HEK293 (cell line): ENCODE measurements at regions not wholly inside any gene's neighbourhood (a gene's known extent, or its start where the extent isn't known, plus 50 kb on each side); places are given as distances from the start of the nearest gene placed in this dataset.

Source experiments
- CTCF ChIA-PET: fragments of 350-600 bp; formaldehyde crosslinking; extraction: SDS; loops from one replicate; lab custom pipeline; 2021; ENCODE audit warnings: antibody characterized with exemption; lab: Yijun Ruan, JAX
- POLR2A ChIA-PET: fragments of 300-600 bp; formaldehyde crosslinking; extraction: SDS; loops from one replicate; lab custom pipeline; 2020; ENCODE audit warnings: antibody characterized with exemption, inconsistent platforms; lab: Yijun Ruan, JAX
- H3K27ac ChIP-seq: fragments of 200-500 bp; sonication (Bioruptor generic); 2 replicates; pipeline ENCODE4 v1.5.1; 2014; ENCODE audit warnings: low read depth, low read length, control low read depth, inconsistent platforms; ENCODE audit errors: extremely low read depth
- H3K36me3 ChIP-seq, 2 experiments: fragments of 200-500 bp in 1 of 2; sonication (Bioruptor generic) in 1 of 2; 1 replicate in 1 of 2; 2 replicates in 1 of 2; pipeline ENCODE4 v1.5.1; 2014 to 2017; ENCODE audit warnings: inconsistent platforms in 2 of 2, low read length in 2 of 2; ENCODE audit not compliant: control insufficient read depth in 2 of 2, insufficient read depth in 1 of 2
- H3K4me1 ChIP-seq: fragments of 200-500 bp; sonication (Bioruptor generic); 2 replicates; pipeline ENCODE4 v1.5.1; 2014; ENCODE audit warnings: mild to moderate bottlenecking, low read length, inconsistent platforms; ENCODE audit not compliant: control insufficient read depth, insufficient read depth
- H3K4me3 ChIP-seq: 2 replicates; pipeline ENCODE4 v1.5.1; 2011; ENCODE audit warnings: low read depth, mild to moderate bottlenecking, control low read depth, low read length, moderate library complexity
- H3K9me3 ChIP-seq: fragments of 200-500 bp; sonication (Bioruptor generic); 2 replicates; pipeline ENCODE4 v1.5.1; 2014; ENCODE audit warnings: low read depth, low read length, inconsistent platforms; ENCODE audit not compliant: control insufficient read depth, insufficient read depth
- OSR2 ChIP-seq: fragments of 450-650 bp; formaldehyde crosslinking; IDR thresholded peaks from 2 replicates; pipeline ENCODE4 v1.5.1; 2016; ENCODE audit warnings: missing biosample characterization, missing genetic modification characterization
- SCRT2 ChIP-seq: fragments of 450-650 bp; formaldehyde crosslinking; IDR thresholded peaks from 2 replicates; pipeline ENCODE4 v1.5.1; 2016; ENCODE audit warnings: missing biosample characterization, missing genetic modification characterization
- SP2 ChIP-seq: fragments of 450-650 bp; formaldehyde crosslinking; IDR thresholded peaks from 2 replicates; pipeline ENCODE4 v1.5.1; 2016; ENCODE audit warnings: missing biosample characterization, missing genetic modification characterization
- SP7 ChIP-seq: fragments of 450-650 bp; formaldehyde crosslinking; IDR thresholded peaks from 2 replicates; pipeline ENCODE4 v1.5.1; 2016; ENCODE audit warnings: missing biosample characterization, missing genetic modification characterization
- ZBTB17 ChIP-seq: fragments of 450-650 bp; formaldehyde crosslinking; IDR thresholded peaks from 2 replicates; pipeline ENCODE4 v1.5.1; 2016; ENCODE audit warnings: missing biosample characterization, missing genetic modification characterization
- ZBTB21 ChIP-seq: fragments of 450-650 bp; formaldehyde crosslinking; IDR thresholded peaks from 2 replicates; pipeline ENCODE4 v1.5.1; 2017; ENCODE audit warnings: missing biosample characterization, missing genetic modification characterization
- ZBTB6 ChIP-seq: fragments of 450-650 bp; formaldehyde crosslinking; IDR thresholded peaks from 2 replicates; pipeline ENCODE4 v1.5.1; 2017; ENCODE audit warnings: missing biosample characterization, missing genetic modification characterization
- ZBTB8A ChIP-seq: fragments of 450-650 bp; formaldehyde crosslinking; IDR thresholded peaks from 2 replicates; pipeline ENCODE4 v1.5.1; 2016; ENCODE audit warnings: missing biosample characterization, missing genetic modification characterization
- ZIC2 ChIP-seq: fragments of 450-650 bp; formaldehyde crosslinking; IDR thresholded peaks from 2 replicates; pipeline ENCODE4 v1.5.1; 2016; ENCODE audit warnings: missing biosample characterization, missing genetic modification characterization
- ZNF121 ChIP-seq: fragments of 450-650 bp; formaldehyde crosslinking; IDR thresholded peaks from 2 replicates; pipeline ENCODE4 v1.5.1; 2016; ENCODE audit warnings: missing biosample characterization, missing genetic modification characterization
- ZNF155 ChIP-seq: fragments of 450-650 bp; formaldehyde crosslinking; IDR thresholded peaks from 2 replicates; pipeline ENCODE4 v1.5.1; 2016; ENCODE audit warnings: missing biosample characterization, missing genetic modification characterization
- ZNF175 ChIP-seq: fragments of 450-650 bp; formaldehyde crosslinking; IDR thresholded peaks from 2 replicates; pipeline ENCODE4 v1.5.1; 2016; ENCODE audit warnings: missing biosample characterization, missing genetic modification characterization
- ZNF214 ChIP-seq: fragments of 450-650 bp; formaldehyde crosslinking; IDR thresholded peaks from 2 replicates; pipeline ENCODE4 v1.5.1; 2017; ENCODE audit warnings: missing biosample characterization, mild to moderate bottlenecking, missing genetic modification characterization, borderline replicate concordance
- ZNF274 ChIP-seq, 2 experiments: fragments of 200-500 bp in 1 of 2; fragments of 450-650 bp in 1 of 2; sonication (Bioruptor generic) in 1 of 2; formaldehyde crosslinking in 1 of 2; IDR thresholded peaks; 2 replicates each; pipeline versions ENCODE4 v1.5.1 to v1.6.1; 2014 to 2016; ENCODE audit warnings: borderline replicate concordance in 1 of 2, inconsistent platforms in 1 of 2, low read length in 1 of 2, missing biosample characterization in 1 of 2, missing genetic modification characterization in 1 of 2
- ZNF280C ChIP-seq: fragments of 450-650 bp; formaldehyde crosslinking; IDR thresholded peaks from 2 replicates; pipeline ENCODE4 v1.5.1; 2016; ENCODE audit warnings: missing biosample characterization, missing genetic modification characterization
- ZNF48 ChIP-seq: fragments of 450-650 bp; formaldehyde crosslinking; IDR thresholded peaks from 2 replicates; pipeline ENCODE4 v1.5.1; 2016; ENCODE audit warnings: missing biosample characterization, missing genetic modification characterization
- ZNF514 ChIP-seq: fragments of 450-650 bp; formaldehyde crosslinking; IDR thresholded peaks from 2 replicates; pipeline ENCODE4 v1.5.1; 2016; ENCODE audit warnings: missing biosample characterization, missing genetic modification characterization
- ZNF558 ChIP-seq: fragments of 450-650 bp; formaldehyde crosslinking; IDR thresholded peaks from 2 replicates; pipeline ENCODE4 v1.5.1; 2016; ENCODE audit warnings: missing biosample characterization, missing genetic modification characterization
- ZNF600 ChIP-seq: fragments of 450-650 bp; formaldehyde crosslinking; IDR thresholded peaks from 2 replicates; pipeline ENCODE4 v1.5.1; 2016; ENCODE audit warnings: missing biosample characterization, missing genetic modification characterization
- ZNF660 ChIP-seq: fragments of 450-650 bp; IDR thresholded peaks from 2 replicates; pipeline ENCODE4 v1.5.1; 2018; ENCODE audit warnings: missing biosample characterization, mild to moderate bottlenecking, missing genetic modification characterization
- ZNF704 ChIP-seq: fragments of 450-650 bp; formaldehyde crosslinking; IDR thresholded peaks from 2 replicates; pipeline ENCODE4 v1.5.1; 2016; ENCODE audit warnings: missing biosample characterization, missing genetic modification characterization
- ZSCAN18 ChIP-seq: fragments of 450-650 bp; formaldehyde crosslinking; IDR thresholded peaks from 2 replicates; pipeline ENCODE4 v1.5.1; 2016; ENCODE audit warnings: missing biosample characterization, missing genetic modification characterization
- ZSCAN30 ChIP-seq: fragments of 450-650 bp; IDR thresholded peaks from 2 replicates; pipeline ENCODE4 v1.5.1; 2018; ENCODE audit warnings: missing biosample characterization, mild to moderate bottlenecking, missing genetic modification characterization, moderate library complexity
- ZSCAN5A ChIP-seq: fragments of 450-650 bp; formaldehyde crosslinking; IDR thresholded peaks from 2 replicates; pipeline ENCODE4 v1.5.1; 2016; ENCODE audit warnings: missing biosample characterization, missing genetic modification characterization

GRCh38 chr16:55046513-55046912, 115.8 kb downstream of the IRX5 start:
- Histone ChIP-seq H3K4me3 (no peak overlapping the region), H3K4me1 (no peaks in the 10 kb centered on the region), H3K9me3 (no peaks in the 10 kb centered on the region), H3K27ac (no peak overlapping the region), H3K36me3 (no peaks in the 10 kb centered on the region)
- TF ChIP-seq ZNF600 (tag by site-specific recombination) (no peak), ZBTB6 (tag by site-specific recombination) (no peak), ZBTB17 (tag by site-specific recombination) (no peak), ZBTB21 (tag by site-specific recombination) (no peak)
- ChIA-PET POLR2A (no interaction called here), CTCF (interaction anchor here (2.2 kb wide), 1 partner anchor 12 kb away, joined by 6 read pairs; no protein-coding TSS in a partner anchor)

- Histone ChIP-seq H3K9me3 (no peaks in the 10 kb centered on the region), H3K4me3 (no peak overlapping the region), H3K4me1 (no peaks in the 10 kb centered on the region), H3K27ac (no peak overlapping the region), H3K36me3 (no peaks in the 10 kb centered on the region)
- ChIA-PET CTCF (interaction anchor here (2.2 kb wide), 1 partner anchor 12 kb away, joined by 6 read pairs; no protein-coding TSS in a partner anchor), POLR2A (no interaction called here)
- TF ChIP-seq SP7 (tag by site-specific recombination) (no peak), ZSCAN30 (no peak), SCRT2 (tag by site-specific recombination) (no peak), ZNF48 (no peak), ZSCAN18 (no peak), ZNF558 (tag by site-specific recombination) (no peak), ZNF280C (no peak), ZNF660 (no peak), ZNF121 (tag by site-specific recombination) (no peak), ZIC2 (no peak), ZNF514 (tag by site-specific recombination) (no peak), ZSCAN5A (tag by site-specific recombination) (no peak), SP2 (tag by site-specific recombination) (no peak), ZBTB8A (no peak), ZNF214 (tag by site-specific recombination) (no peak), ZNF704 (tag by site-specific recombination) (no peak), ZNF155 (tag by site-specific recombination) (no peak), OSR2 (tag by site-specific recombination) (no peak), ZNF175 (tag by site-specific recombination) (no peak), ZNF274 (IDR thresholded peaks at IDR 0.05; ENCODE audit: low read length) (no peak), ZNF274 (tag by site-specific recombination; IDR thresholded peaks at IDR 0.05; ENCODE audit: borderline replicate concordance) (no peak)
Measured at GRCh38 chr16:55046916-55047315, 116.3 kb downstream of the IRX5 start.
